T-cell (primary cell): ENCODE measurements at regions not wholly inside any gene's neighbourhood (a gene's known extent, or its start where the extent isn't known, plus 50 kb on each side); places are given as distances from the start of the nearest gene placed in this dataset.

Experiments
- ATAC-seq, 4 experiments: fragments of 200-7000 bp in 3 of 4; fragments of 150-1000 bp in 1 of 4; cut with Tn5 transposase; replicated peaks in 1 of 4; 1 replicate in 3 of 4; 2 replicates in 1 of 4; pipeline ENCODE4 v1.10.0; 2021; ENCODE audit warnings: moderate library complexity in 3 of 4, mild to moderate bottlenecking in 2 of 4, moderate number of reproducible peaks in 1 of 4
- CTCF ChIA-PET, 2 donors: fragments of 300-600 bp; sonication (Branson Sonifier 250); formaldehyde crosslinking; loops; one replicate each; lab custom pipeline; 2022; ENCODE audit warnings: antibody characterized with exemption in 2 of 2; lab: Charles Lee
- POLR2A ChIA-PET, 2 donors: fragments of 300-600 bp; sonication (Branson Sonifier 250); formaldehyde crosslinking; loops; one replicate each; lab custom pipeline; 2022; ENCODE audit warnings: antibody characterized with exemption in 2 of 2; lab: Charles Lee
- DNase-seq, 35 experiments: peaks; one replicate each; pipeline versions ENCODE4 v3.0.0 to v3.0.0-alpha.2; 2013 to 2023
- H3K27ac ChIP-seq: one replicate; pipeline ENCODE4 v1.5.1; 2013; ENCODE audit warnings: low read length
- H3K27me3 ChIP-seq, 2 experiments: replicated peaks in 1 of 2; 1 replicate in 1 of 2; 2 replicates in 1 of 2; pipeline versions ENCODE4 v1.6.1 to v1.7.0; 2013; ENCODE audit warnings: low read length in 1 of 2, mixed read lengths in 1 of 2; ENCODE audit not compliant: control insufficient read depth in 2 of 2, insufficient read depth in 2 of 2; ENCODE audit errors: extremely low read depth in 1 of 2
- H3K36me3 ChIP-seq, 2 donors: 1 replicate in 1 of 2; 2 replicates in 1 of 2; pipeline versions ENCODE4 v1.6.1 to v1.7.0; 2013; ENCODE audit warnings: low read length in 1 of 2; ENCODE audit not compliant: control insufficient read depth in 2 of 2, insufficient read depth in 1 of 2; ENCODE audit errors: extremely low read depth in 1 of 2
- H3K4me1 ChIP-seq, 2 experiments: 1 replicate in 1 of 2; 2 replicates in 1 of 2; pipeline versions ENCODE4 v1.6.1 to v1.7.0; 2013; ENCODE audit warnings: low read length in 2 of 2, mixed read lengths in 1 of 2; ENCODE audit not compliant: insufficient read depth in 2 of 2, control insufficient read depth in 1 of 2; ENCODE audit errors: extremely low read depth in 1 of 2
- H3K4me3 ChIP-seq, 2 donors: 1 replicate in 1 of 2; 2 replicates in 1 of 2; pipeline versions ENCODE4 v1.5.1 to v1.7.0; 2013; ENCODE audit warnings: mild to moderate bottlenecking in 2 of 2, low read length in 1 of 2, moderate library complexity in 1 of 2; ENCODE audit not compliant: control insufficient read depth in 1 of 2; ENCODE audit errors: extremely low read depth in 1 of 2
- H3K9me3 ChIP-seq: 2 replicates; pipeline ENCODE4 v1.7.0; 2013
- H3K27ac Mint-ChIP-seq, 2 donors: one replicate each; pipeline ENCODE4 v1.8.0; 2020 to 2021; ENCODE audit warnings: mild to moderate bottlenecking in 2 of 2, mixed read lengths in 2 of 2
- H3K27me3 Mint-ChIP-seq, 2 donors: one replicate each; pipeline ENCODE4 v1.8.0; 2021 to 2022; ENCODE audit warnings: mixed read lengths in 2 of 2
- H3K36me3 Mint-ChIP-seq: one replicate; pipeline ENCODE4 v1.8.0; 2021; ENCODE audit warnings: mixed read lengths
- H3K4me1 Mint-ChIP-seq, 3 donors: one replicate each; pipeline ENCODE4 v1.8.0; 2020 to 2022; ENCODE audit warnings: mixed read lengths in 3 of 3, mild to moderate bottlenecking in 1 of 3
- H3K4me3 Mint-ChIP-seq, 3 donors: one replicate each; pipeline ENCODE4 v1.8.0; 2020 to 2022; ENCODE audit warnings: mild to moderate bottlenecking in 3 of 3, mixed read lengths in 3 of 3, moderate library complexity in 3 of 3
- H3K9me3 Mint-ChIP-seq, 3 donors: one replicate each; pipeline ENCODE4 v1.8.0; 2020 to 2022; ENCODE audit warnings: mixed read lengths in 3 of 3
- WGBS: methylation state at CpG from one replicate; pipeline ENCODE4 v1.1.5; 2013; ENCODE audit warnings: missing lambda C conversion rate; ENCODE audit not compliant: insufficient coverage; 5-methylcytosine and 5-hydroxymethylcytosine counted together

DNA sequence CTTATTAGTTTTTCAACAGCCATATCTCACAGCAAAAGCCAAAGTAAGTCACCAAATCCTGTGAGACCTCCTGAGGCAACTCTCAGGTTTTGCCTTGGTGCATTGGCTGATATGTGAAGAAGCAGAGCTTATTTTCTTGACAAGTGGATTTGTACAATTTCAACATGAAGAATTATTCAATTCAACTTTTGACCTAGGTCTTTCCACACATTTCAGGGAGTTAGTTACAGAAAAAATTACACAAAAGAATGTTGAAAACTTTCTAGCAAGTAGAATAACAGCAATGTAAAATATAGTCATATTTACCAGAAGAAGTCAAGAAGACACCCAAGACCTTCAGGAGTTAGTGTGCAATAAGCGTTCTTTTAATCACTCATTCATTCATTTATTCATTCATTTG is 62.4 kb upstream of the ADRB2 start:
- Mint-ChIP-seq H3K4me3 (no peak overlapping the region), H3K27ac (no peak overlapping the region), H3K36me3 (no peaks in the 10 kb centered on the region), H3K4me1 (no peaks in the 10 kb centered on the region), H3K9me3 (no peaks in the 10 kb centered on the region), H3K27me3 (peaks cover 20 to 26% of the 10 kb centered on the region in 2 donors)
- Histone ChIP-seq H3K27me3 (peaks cover 0 to 2% of the 10 kb centered on the region in 2 experiments), H3K27ac (no peak overlapping the region), H3K4me3 (no peak overlapping the region), H3K36me3 (no peaks in the 10 kb centered on the region), H3K9me3 (no peaks in the 10 kb centered on the region), H3K4me1 (no peaks in the 10 kb centered on the region)
- POLR2A ChIA-PET, result no interaction called here
- ATAC-seq (no peak), DNase-seq (no peak)
- CTCF ChIA-PET, result no interaction called here
- WGBS, result no CpG with 5 or more reads among the region's 1 CpG

DNA sequence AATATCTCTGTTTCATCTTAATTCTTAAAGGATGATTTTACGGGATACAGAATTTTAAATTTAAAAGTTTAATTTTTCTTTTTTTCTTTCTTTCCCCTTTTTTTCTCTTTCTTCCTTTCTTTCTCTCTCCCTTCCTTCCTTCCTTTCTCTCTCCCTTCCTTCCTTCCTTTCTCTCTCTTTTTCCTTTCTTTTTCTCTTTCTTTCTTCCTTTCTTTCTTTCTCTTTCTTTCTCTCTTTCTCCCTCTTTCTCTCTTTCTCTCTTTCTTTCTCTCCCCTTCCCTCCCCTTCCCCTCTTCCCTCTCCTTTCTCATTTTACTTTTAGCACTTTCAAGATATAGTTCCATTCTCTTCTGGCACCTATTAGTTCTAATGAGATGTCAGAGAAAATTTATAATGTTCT is 61.4 kb upstream of the ADRB2 start:
- ChIA-PET CTCF (no interaction called here), POLR2A (no interaction called here)
- no CpG with 5 or more reads among the region's 1 CpG for WGBS
- no peaks in the 10 kb centered on the region for H3K4me1 Mint-ChIP-seq
- Histone ChIP-seq H3K9me3 (no peaks in the 10 kb centered on the region), H3K4me3 (no peak overlapping the region), H3K27ac (no peak overlapping the region), H3K36me3 (no peaks in the 10 kb centered on the region), H3K4me1 (no peaks in the 10 kb centered on the region), H3K27me3 (no peaks in the 10 kb centered on the region)
- no peak for ATAC-seq
- peaks cover 21 to 24% of the 10 kb centered on the region in 2 donors for H3K27me3 Mint-ChIP-seq
- H3K36me3 Mint-ChIP-seq, result no peaks in the 10 kb centered on the region
- H3K9me3 Mint-ChIP-seq, result no peaks in the 10 kb centered on the region
- H3K4me3 Mint-ChIP-seq, result no peak overlapping the region
- no peak overlapping the region for H3K27ac Mint-ChIP-seq
- DNase-seq, result no peak

- no peaks in the 10 kb centered on the region for H3K36me3 ChIP-seq
- peaks cover 0 to 7% of the 10 kb centered on the region in 2 experiments for H3K27me3 ChIP-seq
- H3K4me1 ChIP-seq, result no peaks in the 10 kb centered on the region
- H3K36me3 Mint-ChIP-seq, result no peaks in the 10 kb centered on the region
- H3K4me3 ChIP-seq, result no peak overlapping the region
- no peaks in the 10 kb centered on the region for H3K9me3 Mint-ChIP-seq
- ChIA-PET CTCF (no interaction called here), POLR2A (no interaction called here)
- 100% methylated on average over 1 of the region's 5 CpGs for WGBS
- H3K27ac ChIP-seq, result no peak overlapping the region
- no peaks in the 10 kb centered on the region for H3K9me3 ChIP-seq
- DNase-seq (no peak), ATAC-seq (no peak)
- H3K4me1 Mint-ChIP-seq, result no peaks in the 10 kb centered on the region
- no peak overlapping the region for H3K4me3 Mint-ChIP-seq
- peaks cover 37 to 41% of the 10 kb centered on the region in 2 donors for H3K27me3 Mint-ChIP-seq
- no peak overlapping the region for H3K27ac Mint-ChIP-seq
Observed at GRCh38 chr5:148768806-148769415, 57.5 kb upstream of the ADRB2 start.

GRCh38 chr5:148769941-148770340 is 56.5 kb upstream of the ADRB2 start:
- Histone ChIP-seq H3K4me3 (no peak overlapping the region), H3K27ac (no peak overlapping the region), H3K36me3 (no peaks in the 10 kb centered on the region), H3K4me1 (no peaks in the 10 kb centered on the region), H3K9me3 (no peaks in the 10 kb centered on the region), H3K27me3 (peaks cover 0 to 7% of the 10 kb centered on the region in 2 experiments)
- no peaks in the 10 kb centered on the region for H3K36me3 Mint-ChIP-seq
- ChIA-PET POLR2A (no interaction called here), CTCF (no interaction called here)
- no peak overlapping the region for H3K4me3 Mint-ChIP-seq
- no peaks in the 10 kb centered on the region for H3K4me1 Mint-ChIP-seq
- peaks cover 37 to 42% of the 10 kb centered on the region in 2 donors for H3K27me3 Mint-ChIP-seq
- WGBS, result no CpG with 5 or more reads among the region's 3 CpGs
- DNase-seq (no peak), ATAC-seq (peak in 1 of 4 experiments; percentile 9)
- H3K27ac Mint-ChIP-seq, result no peak overlapping the region
- H3K9me3 Mint-ChIP-seq, result no peaks in the 10 kb centered on the region

GRCh38 chr5:148774313-148774712 is 52.1 kb upstream of the ADRB2 start:
- H3K4me1 Mint-ChIP-seq, result no peaks in the 10 kb centered on the region

DNA sequence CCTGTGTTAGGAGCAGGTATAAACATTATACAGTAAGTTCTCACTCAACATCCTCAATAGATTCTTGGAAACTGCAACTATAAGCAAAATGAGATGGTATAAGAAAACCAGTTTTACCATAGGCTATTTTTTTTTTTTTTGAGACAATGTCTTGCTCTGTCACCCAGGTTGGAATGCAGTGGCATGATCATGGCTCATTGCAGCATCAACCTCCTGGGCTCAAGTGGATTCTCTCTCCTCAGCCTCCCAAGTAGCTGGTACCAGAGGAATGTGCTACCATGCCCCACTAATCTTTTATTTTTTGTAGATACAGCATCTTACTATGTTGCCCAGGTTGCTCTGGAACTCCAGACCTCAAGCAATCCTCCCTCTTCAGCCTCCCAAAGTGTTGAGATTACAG is 50.1 kb upstream of the ADRB2 start:
- no peak overlapping the region for H3K4me3 Mint-ChIP-seq
- Histone ChIP-seq H3K27me3 (peaks cover 0 to 20% of the 10 kb centered on the region in 2 experiments), H3K36me3 (no peaks in the 10 kb centered on the region), H3K27ac (no peak overlapping the region), H3K9me3 (no peaks in the 10 kb centered on the region), H3K4me1 (no peaks in the 10 kb centered on the region), H3K4me3 (no peak overlapping the region)
- POLR2A ChIA-PET, result no interaction called here
- H3K9me3 Mint-ChIP-seq, result no peaks in the 10 kb centered on the region
- no peaks in the 10 kb centered on the region for H3K36me3 Mint-ChIP-seq
- peaks cover 22 to 24% of the 10 kb centered on the region in 2 donors for H3K27me3 Mint-ChIP-seq
- ATAC-seq (no peak), DNase-seq (no peak)
- H3K4me1 Mint-ChIP-seq, result no peaks in the 10 kb centered on the region
- H3K27ac Mint-ChIP-seq, result no peak overlapping the region
- CTCF ChIA-PET, result interaction anchor here (0.7 to 1.2 kb wide), 2 partner anchors 35 to 204 kb away, joined by 3 to 4 read pairs; no protein-coding TSS in a partner anchor

More at GRCh38 chr5:148774313-148774712, 52.1 kb upstream of the ADRB2 start:
- WGBS, result no CpG with 5 or more reads among the region's 1 CpG
- ChIA-PET POLR2A (no interaction called here), CTCF (no interaction called here)
- Mint-ChIP-seq H3K9me3 (no peaks in the 10 kb centered on the region), H3K27ac (no peak overlapping the region), H3K4me3 (no peak overlapping the region), H3K27me3 (peaks cover 25 to 28% of the 10 kb centered on the region in 2 donors), H3K36me3 (no peaks in the 10 kb centered on the region)
- no peak for ATAC-seq
- Histone ChIP-seq H3K36me3 (no peaks in the 10 kb centered on the region), H3K9me3 (no peaks in the 10 kb centered on the region), H3K27ac (no peak overlapping the region), H3K27me3 (peaks cover 0 to 12% of the 10 kb centered on the region in 2 experiments), H3K4me1 (no peaks in the 10 kb centered on the region), H3K4me3 (no peak overlapping the region)
- no peak for DNase-seq
